ENCODE measurements at regions not wholly inside any gene's neighbourhood (a gene's known extent, or its start where the extent isn't known, plus 50 kb on each side); places are given as distances from the start of the nearest gene placed in this dataset.

DNA sequence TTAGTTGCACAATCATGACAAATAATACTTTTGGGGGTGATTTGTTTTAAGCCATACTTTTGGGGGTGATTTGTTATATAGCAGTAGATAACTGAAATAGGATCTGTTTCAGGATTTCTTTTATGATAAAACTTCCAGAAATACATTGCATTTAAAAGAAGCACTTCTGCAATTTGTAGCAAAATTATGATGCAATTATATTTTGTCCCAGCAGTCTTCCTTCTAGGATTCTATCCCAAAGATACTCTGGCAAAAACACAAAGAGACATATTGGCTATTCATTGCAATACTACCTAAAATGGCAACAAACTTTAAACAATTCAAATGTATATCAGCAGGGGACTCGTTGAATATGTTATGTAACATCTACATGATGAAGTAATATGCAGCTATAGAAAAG, 78.9 kb upstream of the ANKRD28 start:
- Histone ChIP-seq H2BK20ac (ENCODE audit: low read depth, low read length) (no peak overlapping the region), H4K5ac (ENCODE audit: low read depth, low read length) (no peak overlapping the region), H2BK5ac (ENCODE audit: low read depth, low read length, poor library complexity, severe bottlenecking) (no peak overlapping the region), H4K20me1 (ENCODE audit: insufficient read depth, low read length) (no peaks in the 10 kb centered on the region), H3K4me3 (ENCODE audit: insufficient read depth, low read depth, low read length) (no peak overlapping the region), H2BK120ac (ENCODE audit: low read depth, low read length) (no peak overlapping the region), H3K4me2 (ENCODE audit: low read depth, low read length) (no peak overlapping the region), H3K56ac (ENCODE audit: extremely low read depth, insufficient read depth, low read length) (no peak overlapping the region), H3K36me3 (ENCODE audit: control insufficient read depth, insufficient read depth, low read length) (no peaks in the 10 kb centered on the region), H3K18ac (ENCODE audit: low read depth, low read length) (no peak overlapping the region), H3K14ac (replicated peaks; ENCODE audit: low read depth, low read length) (no peak overlapping the region), H3K27ac (ENCODE audit: insufficient read depth, low read length) (no peak overlapping the region), H3K4me1 (ENCODE audit: control insufficient read depth, insufficient read depth, low read length) (peaks cover 9% of the 10 kb centered on the region), H3K9ac (ENCODE audit: low read depth, low read length) (no peak overlapping the region), H3K4ac (ENCODE audit: low read depth, low read length) (no peak overlapping the region), H2AK5ac (ENCODE audit: low read depth, low read length) (no peak overlapping the region), H2AK9ac (replicated peaks; ENCODE audit: low read depth, low read length, poor library complexity) (no peak overlapping the region), H2AFZ (replicated peaks; ENCODE audit: low read length, poor library complexity) (no peak overlapping the region), H3K79me1 (ENCODE audit: low read depth in 1 of 2, low read length in 2 of 2) (no peaks in the 10 kb centered on the region), H4K8ac (ENCODE audit: low read depth in 2 of 2, low read length in 2 of 2) (no peak overlapping the region), H3K9me1 (ENCODE audit: insufficient read depth, low read length) (0 out of 2 replicates have a peak, but pooled peaks cover 3% of the 10 kb centered on the region), H3K27me3 (ENCODE audit: control insufficient read depth, insufficient read depth, low read length) (no peaks in the 10 kb centered on the region), H3K23ac (ENCODE audit: low read depth, low read length) (no peak overlapping the region), H2BK15ac (ENCODE audit: low read depth, low read length) (no peak overlapping the region), H4K91ac (ENCODE audit: insufficient read depth, low read depth, low read length) (no peak overlapping the region), H3K9me3 (ENCODE audit: control insufficient read depth, insufficient read depth, low read length) (no peaks in the 10 kb centered on the region)
- dilution Hi-C loops (cut with HindIII; ENCODE audit: low sequenced_read_pairs, unreplicated experiment) (no loop called here), in situ Hi-C loops (cut with MboI; ENCODE audit: low sequenced_read_pairs) (no loop called here), intact Hi-C loops (cut with micrococcal nuclease) (no loop called here)
- DNase-seq (no peak), ATAC-seq (ENCODE audit: low read depth) (no peak)
- no peak for TF ChIP-seq RCOR1 (IDR thresholded peaks at IDR 0.05; ENCODE audit: insufficient replicate concordance, low read length)
- TF ChIP-seq CEBPB (IDR thresholded peaks at IDR 0.05; ENCODE audit: low read depth, low read length), result 0 out of 2 replicates have a peak, but pooled peaks have one; percentile 15
- ChIA-PET POLR2A (ENCODE audit: unreplicated experiment) (no interaction called here), CTCF (no interaction called here)
- WGBS, 2 experiments (ENCODE audit: extremely low coverage in 2 of 2, insufficient read length in 1 of 2), result no CpG with 5 or more reads among the region's 1 CpG
- BruUV-seq (replicated peaks), result no TSS peak

Measured in IMR-90 (cell line).